Ovary (tissue), 7 donors: ENCODE measurements at regions not wholly inside any gene's neighbourhood (a gene's known extent, or its start where the extent isn't known, plus 50 kb on each side); places are given as distances from the start of the nearest gene placed in this dataset.

Source experiments
- DNase-seq, 5 donors: peaks; one replicate each; pipeline ENCODE4 v3.0.0-alpha.2; 2019 to 2020
- H3K27ac ChIP-seq, 2 donors: fragments of 200-600 bp; one replicate each; pipeline versions ENCODE4 v1.5.1 to v1.8.0; 2019 to 2022
- H3K27me3 ChIP-seq: fragments of 200-600 bp; one replicate; pipeline ENCODE4 v1.8.0; 2022
- H3K36me3 ChIP-seq: fragments of 200-600 bp; sonication (generic); one replicate; pipeline ENCODE4 v1.5.1; 2019
- H3K4me1 ChIP-seq: one replicate; pipeline ENCODE4 v1.8.1; 2013; ENCODE audit warnings: mild to moderate bottlenecking, moderate library complexity; ENCODE audit not compliant: insufficient read depth
- H3K4me3 ChIP-seq: fragments of 200-600 bp; sonication (generic); one replicate; pipeline ENCODE4 v1.5.1; 2017
- H3K9me3 ChIP-seq, 2 donors: fragments of 200-600 bp in 1 of 2; sonication (generic) in 1 of 2; one replicate each; pipeline versions ENCODE4 v1.5.1 to v1.8.1; 2013 to 2019; ENCODE audit warnings: mild to moderate bottlenecking in 1 of 2, moderate library complexity in 1 of 2
- CTCF ChIP-seq, 3 donors: fragments of 450-650 bp in 2 of 3; fragments of 200-600 bp in 1 of 3; IDR thresholded peaks; one replicate each; pipeline versions ENCODE4 v1.5.1 to v1.8.0; 2016 to 2022; ENCODE audit warnings: antibody characterized with exemption in 3 of 3, mild to moderate bottlenecking in 1 of 3
- EP300 ChIP-seq: sonication (generic); formaldehyde crosslinking; IDR thresholded peaks from one replicate; pipeline ENCODE4 v1.6.1; 2017; ENCODE audit warnings: antibody characterized with exemption
- POLR2A ChIP-seq: fragments of 450-650 bp; IDR thresholded peaks from one replicate; pipeline ENCODE4 v1.6.1; 2017; ENCODE audit warnings: antibody characterized with exemption, mild to moderate bottlenecking, moderate library complexity
- WGBS, 3 donors: extraction: QIAGEN DNeasy Blood & Tissue Kit in 1 of 3; methylation state at CpG; one replicate each; pipeline versions ENCODE4 v1.1.5 to v1.1.7; 2013 to 2017; 5-methylcytosine and 5-hydroxymethylcytosine counted together
- intact Hi-C, 4 donors: fragments of 100-400 bp; cut with DNase I; formaldehyde crosslinking; loops; one replicate each; pipeline versions ENCODE4 v1.11.0 to v1.15.1; 2022 to 2023
- donor health status: DM: no; HTN: no; CAD: no; lungs with moderate emphysema.
- donor health status: DM: no; HTN: no; CAD: no.
- donor health status: Bipolar disorder and iron deficiency.
- donor health status: DM: no; HTN: no; CAD: no.
- donor health status: DM: yes; HTN: yes; CAD: no.

GRCh38 chr19:31693131-31693932, 344.1 kb upstream of the TSHZ3 start:
- intact Hi-C loops, result no loop called here
- no peak for DNase-seq
- TF ChIP-seq EP300, result no peak
- TF ChIP-seq CTCF (IDR thresholded peaks at IDR 0.05), result no peak
- no peak for TF ChIP-seq POLR2A
- H3K9me3 ChIP-seq, result no peaks in the 10 kb centered on the region
- no peaks in the 10 kb centered on the region for H3K4me1 ChIP-seq
- 88 to 89% (median 88%) methylated on average over 14 of the region's 14 CpGs for WGBS, 3 donors
- H3K27me3 ChIP-seq, result no peaks in the 10 kb centered on the region
- no peak overlapping the region for H3K4me3 ChIP-seq
- no peaks in the 10 kb centered on the region for H3K36me3 ChIP-seq
- no peak overlapping the region for H3K27ac ChIP-seq

- no peaks in the 10 kb centered on the region for H3K36me3 ChIP-seq
- TF ChIP-seq POLR2A, result no peak
- TF ChIP-seq CTCF (IDR thresholded peaks at IDR 0.05), result no peak
- no peak for TF ChIP-seq EP300
- no peak overlapping the region for H3K4me3 ChIP-seq
- H3K27ac ChIP-seq, result no peak overlapping the region
- no peaks in the 10 kb centered on the region for H3K27me3 ChIP-seq
- H3K4me1 ChIP-seq, result no peaks in the 10 kb centered on the region
- no peaks in the 10 kb centered on the region for H3K9me3 ChIP-seq
- DNase-seq, result no peak
- intact Hi-C loops, result no loop called here
- whole genome bisulfite sequencing, 3 donors, result 88 to 95% (median 90%) methylated on average over 6 of the region's 6 CpGs
Measured at GRCh38 chr19:31693933-31694269, 344.7 kb upstream of the TSHZ3 start.

GRCh38 chr19:31694761-31695160, 345.5 kb upstream of the TSHZ3 start:
- Histone ChIP-seq H3K27me3 (no peaks in the 10 kb centered on the region), H3K36me3 (no peaks in the 10 kb centered on the region), H3K4me1 (no peaks in the 10 kb centered on the region), H3K4me3 (no peak overlapping the region), H3K9me3 (no peaks in the 10 kb centered on the region), H3K27ac (no peak overlapping the region)
- intact Hi-C loops, result no loop called here
- TF ChIP-seq CTCF (IDR thresholded peaks at IDR 0.05) (no peak), POLR2A (no peak)
- no peak for DNase-seq
- 90 to 94% (median 92%) methylated on average over 3 of the region's 3 CpGs for WGBS, 3 donors

GRCh38 chr19:31699421-31699820, 350.2 kb upstream of the TSHZ3 start:
- Histone ChIP-seq H3K4me3 (no peak overlapping the region), H3K27me3 (no peaks in the 10 kb centered on the region), H3K36me3 (no peaks in the 10 kb centered on the region), H3K4me1 (no peaks in the 10 kb centered on the region), H3K27ac (no peak overlapping the region), H3K9me3 (no peaks in the 10 kb centered on the region)
- TF ChIP-seq POLR2A (no peak), CTCF (IDR thresholded peaks at IDR 0.05) (no peak), EP300 (no peak)
- WGBS, 3 donors, result 83 to 92% (median 91%) methylated on average over 3 of the region's 3 CpGs
- intact Hi-C loops, result no loop called here
- no peak for DNase-seq
